GM12878 (cell line): ENCODE measurements at regions not wholly inside any gene's neighbourhood (a gene's known extent, or its start where the extent isn't known, plus 50 kb on each side); places are given as distances from the start of the nearest gene placed in this dataset.

ENCODE experiments used
- BHLHE40 ChIP-seq, 2 experiments: fragments of 450-650 bp in 1 of 2; IDR thresholded peaks; 2 replicates each; pipeline ENCODE4 v1.6.1; 2011 to 2017; ENCODE audit warnings: low read depth in 2 of 2, borderline replicate concordance in 1 of 2, improper control_type of control experiment in 1 of 2, low read length in 1 of 2, mild to moderate bottlenecking in 1 of 2
- CEBPB ChIP-seq, 2 experiments: fragments of 150-350 bp in 1 of 2; IDR thresholded peaks; 2 replicates each; pipeline ENCODE4 v1.6.1; 2012 to 2014; ENCODE audit warnings: low read depth in 2 of 2, low read length in 2 of 2, borderline replicate concordance in 1 of 2, inconsistent platforms in 1 of 2
- EZH2 ChIP-seq: IDR thresholded peaks from 2 replicates; pipeline ENCODE4 v1.6.1; 2012; ENCODE audit warnings: low read depth, mild to moderate bottlenecking, control low read depth, inconsistent platforms, low read length, borderline replicate concordance; ENCODE audit not compliant: control insufficient read depth
- GABPA ChIP-seq: IDR thresholded peaks from 2 replicates; pipeline ENCODE4 v1.6.1; 2014; ENCODE audit warnings: antibody characterized with exemption, low read depth, mild to moderate bottlenecking, inconsistent platforms
- POLR2A ChIP-seq: IDR thresholded peaks from 2 replicates; pipeline ENCODE4 v1.6.1; 2011; ENCODE audit warnings: low read depth, mild to moderate bottlenecking, low read length
- POLR2AphosphoS5 ChIP-seq: IDR thresholded peaks from 2 replicates; pipeline ENCODE4 v1.6.1; 2011; ENCODE audit warnings: mild to moderate bottlenecking, low read length, inconsistent platforms
- SREBF1 ChIP-seq: IDR thresholded peaks from 2 replicates; pipeline ENCODE4 v1.6.1; 2012; ENCODE audit warnings: mild to moderate bottlenecking, low read length
- TAF1 ChIP-seq: IDR thresholded peaks from 2 replicates; pipeline ENCODE4 v1.6.1; 2011; ENCODE audit warnings: mild to moderate bottlenecking, low read depth, low read length, borderline replicate concordance
- TCF7 ChIP-seq: IDR thresholded peaks from 2 replicates; pipeline ENCODE4 v1.6.1; 2014; ENCODE audit warnings: antibody characterized with exemption, borderline replicate concordance
- TF ChIP-seq, protein P1 (sequence below), 3 experiments: IDR thresholded peaks in 2 of 3; conservative IDR thresholded peaks in 1 of 3; 2 replicates each; pipeline ENCODE4 v1.5.1; 2011; ENCODE audit warnings: low read depth in 3 of 3, low read length in 3 of 3, mild to moderate bottlenecking in 3 of 3, control low read depth in 2 of 3, moderate library complexity in 2 of 3, inconsistent platforms in 1 of 3, mixed read lengths in 1 of 3; ENCODE audit not compliant: control insufficient read depth in 2 of 3, insufficient read depth in 1 of 3; ENCODE audit errors: extremely low read depth in 1 of 3

DNA sequence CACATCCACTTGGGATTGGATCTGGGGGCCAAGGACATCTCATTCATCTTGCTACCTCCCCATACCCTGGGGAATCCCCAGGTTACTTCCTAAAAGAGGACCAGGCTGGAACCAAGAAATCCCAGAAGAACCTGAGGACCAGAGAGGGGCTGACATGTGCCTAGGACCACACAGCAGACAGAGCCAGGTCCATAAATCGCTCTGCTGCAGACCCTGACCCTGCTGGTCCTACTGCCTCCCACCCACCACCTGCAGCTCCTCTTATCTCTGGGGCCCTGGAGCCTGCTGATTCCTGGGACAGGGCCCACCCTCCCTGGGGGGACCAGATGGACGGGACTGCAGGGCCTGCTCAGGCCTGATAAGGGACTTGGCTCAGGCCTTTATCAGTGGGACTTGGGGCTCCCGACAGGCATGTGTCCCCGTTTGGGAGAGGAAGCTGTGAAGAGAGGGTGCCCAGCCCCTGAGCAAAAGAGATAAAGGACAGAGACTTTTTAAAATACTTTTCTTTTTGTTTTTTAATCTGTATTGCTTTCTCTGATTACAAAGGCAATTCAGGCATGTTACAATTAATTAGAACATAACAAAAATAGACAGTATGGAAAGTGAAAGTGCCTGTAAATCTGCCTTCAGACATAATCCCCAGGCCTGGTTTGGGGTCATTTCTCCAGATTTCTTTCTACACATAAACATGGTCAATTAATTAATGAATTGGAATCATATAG lies 101.3 kb upstream of the LARP1 start:
- TF ChIP-seq BHLHE40 (IDR thresholded peaks at IDR 0.05; ENCODE audit: borderline replicate concordance in 1 of 2, low read depth in 2 of 2, low read length in 1 of 2): no peak
- TF ChIP-seq POLR2AphosphoS5: no peak
- TF ChIP-seq GABPA: no peak
- TF ChIP-seq TCF7: no peak
- TF ChIP-seq, protein P1, sequence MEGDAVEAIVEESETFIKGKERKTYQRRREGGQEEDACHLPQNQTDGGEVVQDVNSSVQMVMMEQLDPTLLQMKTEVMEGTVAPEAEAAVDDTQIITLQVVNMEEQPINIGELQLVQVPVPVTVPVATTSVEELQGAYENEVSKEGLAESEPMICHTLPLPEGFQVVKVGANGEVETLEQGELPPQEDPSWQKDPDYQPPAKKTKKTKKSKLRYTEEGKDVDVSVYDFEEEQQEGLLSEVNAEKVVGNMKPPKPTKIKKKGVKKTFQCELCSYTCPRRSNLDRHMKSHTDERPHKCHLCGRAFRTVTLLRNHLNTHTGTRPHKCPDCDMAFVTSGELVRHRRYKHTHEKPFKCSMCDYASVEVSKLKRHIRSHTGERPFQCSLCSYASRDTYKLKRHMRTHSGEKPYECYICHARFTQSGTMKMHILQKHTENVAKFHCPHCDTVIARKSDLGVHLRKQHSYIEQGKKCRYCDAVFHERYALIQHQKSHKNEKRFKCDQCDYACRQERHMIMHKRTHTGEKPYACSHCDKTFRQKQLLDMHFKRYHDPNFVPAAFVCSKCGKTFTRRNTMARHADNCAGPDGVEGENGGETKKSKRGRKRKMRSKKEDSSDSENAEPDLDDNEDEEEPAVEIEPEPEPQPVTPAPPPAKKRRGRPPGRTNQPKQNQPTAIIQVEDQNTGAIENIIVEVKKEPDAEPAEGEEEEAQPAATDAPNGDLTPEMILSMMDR (IDR thresholded peaks at IDR 0.05 in 2 of 3, conservative IDR thresholded peaks at IDR 0.05 in 1 of 3; ENCODE audit: control insufficient read depth in 2 of 3, extremely low read depth in 1 of 3, insufficient read depth in 1 of 3, low read depth in 3 of 3, low read length in 3 of 3): no peak
- TF ChIP-seq SREBF1: no peak
- TF ChIP-seq TAF1: no peak
- TF ChIP-seq POLR2A: no peak
- no peak for TF ChIP-seq EZH2
- no peak for TF ChIP-seq CEBPB (IDR thresholded peaks at IDR 0.05; ENCODE audit: borderline replicate concordance in 1 of 2, low read depth in 2 of 2, low read length in 2 of 2)
